ENCODE measurements at regions not wholly inside any gene's neighbourhood (a gene's known extent, or its start where the extent isn't known, plus 50 kb on each side); places are given as distances from the start of the nearest gene placed in this dataset.

- Mint-ChIP-seq H3K36me3 (ENCODE audit: low read depth) (no peaks in the 10 kb centered on the region), H3K4me1 (peaks cover 2% of the 10 kb centered on the region; the same call in 1 of the 3 replicates), H3K27me3 (ENCODE audit: insufficient read depth, low read depth, poor library complexity) (peaks cover 4% of the 10 kb centered on the region), H3K9me3 (no peaks in the 10 kb centered on the region), H3K4me3 (no peak overlapping the region), H3K27ac (no peak overlapping the region)
- TF ChIP-seq EZH2 (IDR thresholded peaks at IDR 0.05; ENCODE audit: low read depth, unreplicated experiment) = no peak
- no peak for TF ChIP-seq POLR2AphosphoS5 (IDR thresholded peaks at IDR 0.05; ENCODE audit: low read depth)
- no peak for TF ChIP-seq REST (IDR thresholded peaks at IDR 0.05; ENCODE audit: unreplicated experiment)
- no peak for TF ChIP-seq JUNB (IDR thresholded peaks at IDR 0.05; ENCODE audit: unreplicated experiment)
- TF ChIP-seq CREB1 (CRISPR knock-in tag; IDR thresholded peaks at IDR 0.05; ENCODE audit: low read depth) = no peak
- TF ChIP-seq NANOG (IDR thresholded peaks at IDR 0.05; ENCODE audit: borderline replicate concordance) = no peak
- no peak for TF ChIP-seq EZH2phosphoT487 (IDR thresholded peaks at IDR 0.05; ENCODE audit: unreplicated experiment)
- TF ChIP-seq ZNF114 (CRISPR knock-in tag; IDR thresholded peaks at IDR 0.05) = no peak
- no peak overlapping the region for H3K4me2 ChIP-seq
- no peaks in the 10 kb centered on the region for H3K79me2 ChIP-seq (replicated peaks; ENCODE audit: insufficient read depth)
- no peak overlapping the region for H3K27ac ChIP-seq (ENCODE audit: low read depth)
- ATAC-seq (no peak), DNase-seq (ENCODE audit: low spot score) (no peak)
- H2AFZ ChIP-seq = no peak overlapping the region
- no peaks in the 10 kb centered on the region for H3F3A ChIP-seq (replicated peaks; ENCODE audit: low read depth)
- no peaks in the 10 kb centered on the region for H3K36me3 ChIP-seq (ENCODE audit: insufficient read depth)
- no peaks in the 10 kb centered on the region for H3K9me2 ChIP-seq (ENCODE audit: insufficient read depth)
- H3K27me3 ChIP-seq (ENCODE audit: insufficient read depth) = no peaks in the 10 kb centered on the region
- H3K4me3 ChIP-seq = no peak overlapping the region
- no peaks in the 10 kb centered on the region for H3K4me1 ChIP-seq (ENCODE audit: insufficient read depth)
- H4K20me1 ChIP-seq (replicated peaks; ENCODE audit: insufficient read depth) = no peaks in the 10 kb centered on the region
Measured at GRCh38 chr1:242871471-242872030, 347.1 kb upstream of the PLD5 start.

- Histone ChIP-seq H3K4me1 (ENCODE audit: insufficient read depth) (no peaks in the 10 kb centered on the region), H3K4me2 (no peak overlapping the region), H4K20me1 (replicated peaks; ENCODE audit: insufficient read depth) (no peaks in the 10 kb centered on the region), H2AFZ (no peak overlapping the region), H3F3A (replicated peaks; ENCODE audit: low read depth) (no peaks in the 10 kb centered on the region), H3K9me2 (ENCODE audit: insufficient read depth) (no peaks in the 10 kb centered on the region), H3K36me3 (ENCODE audit: insufficient read depth) (no peaks in the 10 kb centered on the region), H3K4me3 (no peak overlapping the region), H3K79me2 (replicated peaks; ENCODE audit: insufficient read depth) (no peaks in the 10 kb centered on the region), H3K27ac (ENCODE audit: low read depth) (no peak overlapping the region), H3K27me3 (ENCODE audit: insufficient read depth) (no peaks in the 10 kb centered on the region)
- ATAC-seq (no peak), DNase-seq (ENCODE audit: low spot score) (no peak)
- no peak overlapping the region for H3K4me3 Mint-ChIP-seq
- no peaks in the 10 kb centered on the region for H3K36me3 Mint-ChIP-seq (ENCODE audit: low read depth)
- H3K4me1 Mint-ChIP-seq = peaks cover 2% of the 10 kb centered on the region; the same call in 1 of the 3 replicates
- no peaks in the 10 kb centered on the region for H3K9me3 Mint-ChIP-seq
- no peak overlapping the region for H3K27ac Mint-ChIP-seq
- peaks cover 4% of the 10 kb centered on the region for H3K27me3 Mint-ChIP-seq (ENCODE audit: insufficient read depth, low read depth, poor library complexity)
- TF ChIP-seq CTCF (conservative IDR thresholded peaks at IDR 0.05; ENCODE audit: low read depth in 2 of 2) = no peak
- TF ChIP-seq NANOG (IDR thresholded peaks at IDR 0.05; ENCODE audit: borderline replicate concordance) = no peak
- TF ChIP-seq CREB1 (CRISPR knock-in tag; IDR thresholded peaks at IDR 0.05; ENCODE audit: low read depth) = no peak
- TF ChIP-seq EZH2 (IDR thresholded peaks at IDR 0.05; ENCODE audit: low read depth, unreplicated experiment) = no peak
- no peak for TF ChIP-seq ZNF462 (CRISPR knock-in tag; IDR thresholded peaks at IDR 0.05)
Measured at GRCh38 chr1:242870966-242871365, 346.5 kb upstream of the PLD5 start.

All from GM23338 (cell line).